GM19043 (cell line): ENCODE measurements at regions not wholly inside any gene's neighbourhood (a gene's known extent, or its start where the extent isn't known, plus 50 kb on each side); places are given as distances from the start of the nearest gene placed in this dataset.

Experiments used
- ATAC-seq: cut with Tn5 transposase; IDR thresholded peaks from one replicate; pipeline ENCODE4 v1.9.1; 2021; ENCODE audit warnings: low read depth; ENCODE audit not compliant: unreplicated experiment

GRCh38 chr5:153084511-153084910, 406.0 kb upstream of the GRIA1 start:
- no peak for ATAC-seq

- no peak for ATAC-seq
These were observed 404.0 kb upstream of the GRIA1 start for GRCh38 chr5:153086486-153086885.

GRCh38 chr5:153088538-153088937, 401.9 kb upstream of the GRIA1 start:
- ATAC-seq: no peak

- no peak for ATAC-seq
These were observed 396.1 kb upstream of the GRIA1 start for GRCh38 chr5:153094333-153094732.

- no peak for ATAC-seq
These were observed 394.1 kb upstream of the GRIA1 start for GRCh38 chr5:153096381-153096780.

- ATAC-seq: no peak
These were observed 391.1 kb upstream of the GRIA1 start for GRCh38 chr5:153099328-153099727.

- ATAC-seq: no peak
These were observed 389.0 kb upstream of the GRIA1 start for GRCh38 chr5:153101235-153102180.

GRCh38 chr5:153116916-153117315, 373.6 kb upstream of the GRIA1 start:
- no peak for ATAC-seq

- ATAC-seq: no peak
These were observed 372.5 kb upstream of the GRIA1 start for GRCh38 chr5:153118018-153118417.

- no peak for ATAC-seq
These were observed 368.1 kb upstream of the GRIA1 start for GRCh38 chr5:153122403-153122802.

- no peak for ATAC-seq
These were observed 360.2 kb upstream of the GRIA1 start for GRCh38 chr5:153130296-153130695.

- no peak for ATAC-seq
These were observed 355.1 kb upstream of the GRIA1 start for GRCh38 chr5:153135411-153135810.

GRCh38 chr5:153136910-153137614, 353.4 kb upstream of the GRIA1 start:
- no peak for ATAC-seq

- ATAC-seq: peak; percentile 75
These were observed 342.4 kb upstream of the GRIA1 start for GRCh38 chr5:153147891-153148623.

GRCh38 chr5:153148624-153148976, 341.9 kb upstream of the GRIA1 start:
- no peak for ATAC-seq

GRCh38 chr5:153151558-153151957, 338.9 kb upstream of the GRIA1 start:
- ATAC-seq: no peak

- no peak for ATAC-seq
These were observed 337.4 kb upstream of the GRIA1 start for GRCh38 chr5:153153086-153153485.

GRCh38 chr5:153157156-153157555, 333.3 kb upstream of the GRIA1 start:
- ATAC-seq: no peak

GRCh38 chr5:153158608-153159007, 331.9 kb upstream of the GRIA1 start:
- ATAC-seq: no peak

GRCh38 chr5:153159616-153160015, 330.9 kb upstream of the GRIA1 start:
- ATAC-seq: no peak

- ATAC-seq: no peak
These were observed 322.2 kb upstream of the GRIA1 start for GRCh38 chr5:153168241-153168640.
